Left kidney (tissue), 1 donor: ENCODE measurements at regions not wholly inside any gene's neighbourhood (a gene's known extent, or its start where the extent isn't known, plus 50 kb on each side); places are given as distances from the start of the nearest gene placed in this dataset.

Experiments
- DNase-seq: peaks from one replicate; pipeline ENCODE4 v3.0.0-alpha.2; 2013

DNA sequence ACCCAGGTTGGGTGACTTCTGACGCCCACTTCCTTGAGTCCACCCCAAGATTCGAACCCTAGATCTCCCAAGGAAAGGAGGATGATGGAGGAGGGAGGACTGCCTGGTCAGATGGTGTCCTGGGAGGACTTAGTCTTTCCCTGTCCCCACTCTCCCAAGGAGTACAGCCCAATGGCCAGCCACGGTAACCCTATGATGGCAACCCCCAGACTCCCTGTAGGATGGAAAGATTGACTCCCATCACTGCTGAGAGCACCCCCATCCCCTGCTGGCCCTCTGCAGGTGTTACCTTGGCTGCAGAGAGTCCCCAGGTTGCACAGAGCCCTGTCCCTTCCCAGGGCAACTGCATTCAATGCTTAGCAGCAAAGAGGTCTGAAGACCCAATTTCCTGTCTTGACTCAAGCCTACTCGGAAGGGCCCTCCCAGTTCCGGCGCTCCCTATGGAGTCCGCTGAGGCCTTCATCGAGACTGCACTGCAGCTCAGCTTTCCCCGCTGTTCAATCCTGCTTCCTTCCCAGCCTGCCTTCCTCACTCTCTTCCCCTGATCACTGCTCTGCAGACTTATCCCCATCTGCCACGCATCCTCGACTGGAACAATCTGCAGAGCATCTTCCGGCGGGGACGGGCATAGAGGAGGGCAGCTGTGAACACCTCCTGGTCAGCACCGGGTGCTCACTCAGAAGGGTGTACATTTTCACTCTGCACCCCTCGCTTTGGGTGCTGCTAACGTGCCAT is 50.8 kb upstream of the OCM2 start:
- no peak for DNase-seq

DNA sequence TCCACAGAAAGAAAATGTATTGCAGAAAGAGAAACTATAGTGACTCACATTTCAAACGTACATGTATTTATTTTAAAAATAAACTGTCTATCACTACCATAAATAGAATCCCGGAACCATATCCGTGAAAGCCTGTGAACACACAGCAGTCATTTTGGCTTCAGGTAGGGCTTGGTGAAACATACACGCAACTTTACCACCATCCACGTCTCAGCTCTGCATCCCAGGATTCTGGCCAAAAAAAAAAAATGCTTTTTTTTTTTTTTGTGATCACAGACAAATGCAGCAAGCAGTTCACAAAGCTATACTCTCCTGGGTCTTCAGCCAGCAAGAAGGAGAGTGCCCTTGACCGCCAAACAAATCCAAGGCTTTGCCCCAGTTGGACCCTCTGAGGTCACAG is 56.8 kb upstream of the OCM2 start:
- no peak for DNase-seq

DNA sequence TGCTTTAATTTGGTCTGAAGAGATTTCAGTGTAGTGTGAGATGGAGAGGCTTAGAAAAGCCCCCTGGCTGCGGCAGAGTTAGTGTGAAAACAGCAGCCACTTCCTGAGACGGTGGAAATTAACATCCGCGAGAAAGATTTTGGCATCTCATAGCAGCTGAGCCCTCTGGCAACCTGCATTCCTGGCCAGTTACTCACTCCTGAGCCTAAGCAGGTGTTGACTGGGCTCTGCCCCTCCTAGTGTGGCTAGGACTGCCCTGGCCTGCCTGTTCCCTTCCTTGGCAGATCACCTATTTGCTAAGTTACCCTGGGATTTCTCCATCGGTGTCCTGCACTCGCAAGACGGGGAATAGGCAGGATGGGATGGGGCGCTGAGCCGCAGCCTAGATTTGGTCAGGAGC is 57.6 kb upstream of the LMTK2 start:
- no peak for DNase-seq

DNA sequence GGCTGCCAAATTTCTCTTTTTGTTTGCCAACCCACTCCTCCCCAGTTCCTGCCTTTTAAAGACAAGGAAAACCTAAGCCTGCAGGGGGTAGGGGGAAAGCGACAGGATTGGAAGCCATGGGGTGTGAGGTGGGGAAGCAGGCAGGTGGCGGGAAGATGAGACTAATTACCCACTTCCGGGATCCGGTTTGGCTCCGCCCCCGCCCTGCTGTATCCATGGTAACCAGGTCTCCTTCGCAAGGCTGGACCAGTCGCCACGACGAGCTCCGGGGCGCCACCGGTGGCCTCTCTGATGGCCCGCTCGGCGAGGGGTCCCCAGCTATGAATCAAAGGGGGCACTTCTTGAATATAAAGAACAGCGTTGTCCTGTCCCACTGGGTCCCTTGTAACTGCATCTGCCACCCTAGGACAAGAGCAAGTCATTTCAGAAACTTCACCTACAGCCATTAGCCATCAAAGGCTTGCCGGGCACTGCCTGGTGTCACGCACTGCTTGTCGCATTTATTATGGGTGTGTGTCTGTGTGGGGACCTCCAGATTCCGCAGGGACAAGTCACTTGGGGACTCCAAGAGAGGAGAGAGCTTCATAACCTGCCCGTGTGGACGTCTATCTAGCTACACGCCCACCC is 55.4 kb upstream of the LMTK2 start:
- peak; percentile 8 for DNase-seq

DNA sequence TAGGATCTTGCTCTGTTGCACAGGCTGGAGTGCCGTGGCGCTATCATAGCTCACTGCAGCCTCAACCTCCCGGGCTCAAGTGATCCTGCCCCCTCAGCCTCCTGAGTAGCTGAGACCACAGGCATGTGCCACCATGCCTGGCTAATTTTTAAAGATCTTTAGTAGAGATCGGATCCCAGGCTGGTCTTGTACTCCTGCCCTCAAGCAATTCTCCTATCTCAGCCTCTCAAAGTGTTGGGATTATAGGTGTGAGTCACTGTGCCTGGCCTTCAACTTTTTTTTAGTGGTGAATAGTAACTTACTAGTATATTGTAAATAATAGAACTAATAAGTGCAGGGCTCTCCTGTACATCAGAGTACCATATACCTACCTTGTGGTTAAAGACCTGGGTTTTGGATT is 52.1 kb upstream of the LMTK2 start:
- no peak for DNase-seq

DNA sequence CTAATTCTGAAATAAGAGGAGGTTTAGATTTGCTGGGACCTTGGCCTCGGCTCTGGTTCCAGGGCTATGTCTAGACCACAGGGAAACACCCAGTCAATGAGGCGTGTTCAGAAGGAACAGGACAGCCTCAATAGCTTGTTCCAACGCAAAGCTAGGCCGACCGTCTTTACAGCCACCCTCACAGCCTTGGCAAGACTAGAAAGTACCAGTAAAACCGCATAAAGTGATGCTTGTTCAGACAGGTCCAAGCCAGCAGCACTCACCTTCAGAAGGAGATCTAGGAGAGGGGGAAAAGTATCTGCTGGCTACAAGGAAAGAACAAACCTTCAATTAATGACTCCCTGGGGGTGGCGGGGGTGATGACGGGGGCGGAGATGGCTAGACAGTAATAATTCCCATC is 50.1 kb upstream of the LMTK2 start:
- no peak for DNase-seq
